Endothelial cell (in vitro differentiated cells): ENCODE measurements at regions not wholly inside any gene's neighbourhood (a gene's known extent, or its start where the extent isn't known, plus 50 kb on each side); places are given as distances from the start of the nearest gene placed in this dataset.

Experiments
- DNase-seq: peaks from one replicate; pipeline ENCODE4 v3.0.0; 2021; ENCODE audit warnings: low spot score
- H3K27ac Mint-ChIP-seq: one replicate; pipeline ENCODE4 v1.8.0; 2021; ENCODE audit warnings: mixed read lengths, inconsistent platforms; ENCODE audit not compliant: unreplicated experiment
- H3K27me3 Mint-ChIP-seq: one replicate; pipeline ENCODE4 v1.8.0; 2021; ENCODE audit warnings: mild to moderate bottlenecking, moderate library complexity, mixed read lengths, inconsistent platforms; ENCODE audit not compliant: unreplicated experiment
- H3K36me3 Mint-ChIP-seq: one replicate; pipeline ENCODE4 v1.8.0; 2021; ENCODE audit warnings: mild to moderate bottlenecking, low read depth, mixed read lengths, inconsistent platforms; ENCODE audit not compliant: unreplicated experiment
- H3K4me1 Mint-ChIP-seq: one replicate; pipeline ENCODE4 v1.8.0; 2021; ENCODE audit warnings: mild to moderate bottlenecking, mixed read lengths, inconsistent platforms; ENCODE audit not compliant: unreplicated experiment
- H3K4me3 Mint-ChIP-seq: one replicate; pipeline ENCODE4 v1.8.0; 2021; ENCODE audit warnings: mild to moderate bottlenecking, mixed read lengths, inconsistent platforms; ENCODE audit not compliant: unreplicated experiment
- H3K9me3 Mint-ChIP-seq: one replicate; pipeline ENCODE4 v1.8.0; 2021; ENCODE audit warnings: mixed read lengths, inconsistent platforms; ENCODE audit not compliant: unreplicated experiment
- CTCF ChIP-seq: fragments of 200-600 bp; sonication (generic); IDR thresholded peaks from one replicate; pipeline ENCODE4 v1.5.0; 2021; ENCODE audit warnings: antibody characterized with exemption; ENCODE audit not compliant: unreplicated experiment

- Mint-ChIP-seq H3K36me3 (no peaks in the 10 kb centered on the region), H3K9me3 (no peaks in the 10 kb centered on the region), H3K27ac (no peak overlapping the region), H3K4me3 (no peak overlapping the region), H3K27me3 (peaks cover 7% of the 10 kb centered on the region), H3K4me1 (peaks cover 4% of the 10 kb centered on the region)
- no peak for TF ChIP-seq CTCF
- DNase-seq: no peak
These were observed 91.0 kb downstream of the YTHDF1 start for GRCh38 chr20:63124782-63125580.

- no peak overlapping the region for H3K4me3 Mint-ChIP-seq
- no peaks in the 10 kb centered on the region for H3K36me3 Mint-ChIP-seq
- H3K27me3 Mint-ChIP-seq: peaks cover 6% of the 10 kb centered on the region
- no peak for DNase-seq
- H3K4me1 Mint-ChIP-seq: peaks cover under 1% of the 10 kb centered on the region
- H3K27ac Mint-ChIP-seq: no peak overlapping the region
- TF ChIP-seq CTCF: no peak
- no peaks in the 10 kb centered on the region for H3K9me3 Mint-ChIP-seq
These were observed 91.7 kb downstream of the YTHDF1 start for GRCh38 chr20:63124092-63124781.

GRCh38 chr20:63123331-63123741 lies 92.6 kb downstream of the YTHDF1 start:
- no peak overlapping the region for H3K27ac Mint-ChIP-seq
- no peak for TF ChIP-seq CTCF
- no peaks in the 10 kb centered on the region for H3K36me3 Mint-ChIP-seq
- no peaks in the 10 kb centered on the region for H3K4me1 Mint-ChIP-seq
- peaks cover 9% of the 10 kb centered on the region for H3K27me3 Mint-ChIP-seq
- H3K4me3 Mint-ChIP-seq: no peak overlapping the region
- no peaks in the 10 kb centered on the region for H3K9me3 Mint-ChIP-seq
- DNase-seq: no peak

- H3K27ac Mint-ChIP-seq: no peak overlapping the region
These were observed 93.3 kb downstream of the YTHDF1 start for GRCh38 chr20:63122626-63123025.

More at GRCh38 chr20:63122626-63123025, 93.3 kb downstream of the YTHDF1 start:
- Mint-ChIP-seq H3K27me3 (peaks cover 13% of the 10 kb centered on the region), H3K4me1 (no peaks in the 10 kb centered on the region), H3K4me3 (no peak overlapping the region), H3K36me3 (no peaks in the 10 kb centered on the region), H3K9me3 (no peaks in the 10 kb centered on the region)
- DNase-seq: no peak
- TF ChIP-seq CTCF: no peak
